NCI-H82 treated with DMSO at 0.1 percent for 48 hours (cell line): ENCODE measurements at regions not wholly inside any gene's neighbourhood (a gene's known extent, or its start where the extent isn't known, plus 50 kb on each side); places are given as distances from the start of the nearest gene placed in this dataset.
A peak's percentile ranks its signal among the peaks of the same experiment; 100 is the strongest.
"Not testable (repeated sequence)": the region's sequence is repeated elsewhere in the genome, so short reads cannot be mapped to it uniquely, and the experiment has no call there.

ENCODE experiments used
- DNase-seq: peaks from one replicate; lab custom pipeline; 2025; ENCODE audit not compliant: unreplicated experiment; lab: John Stamatoyannopoulos, UW

DNA sequence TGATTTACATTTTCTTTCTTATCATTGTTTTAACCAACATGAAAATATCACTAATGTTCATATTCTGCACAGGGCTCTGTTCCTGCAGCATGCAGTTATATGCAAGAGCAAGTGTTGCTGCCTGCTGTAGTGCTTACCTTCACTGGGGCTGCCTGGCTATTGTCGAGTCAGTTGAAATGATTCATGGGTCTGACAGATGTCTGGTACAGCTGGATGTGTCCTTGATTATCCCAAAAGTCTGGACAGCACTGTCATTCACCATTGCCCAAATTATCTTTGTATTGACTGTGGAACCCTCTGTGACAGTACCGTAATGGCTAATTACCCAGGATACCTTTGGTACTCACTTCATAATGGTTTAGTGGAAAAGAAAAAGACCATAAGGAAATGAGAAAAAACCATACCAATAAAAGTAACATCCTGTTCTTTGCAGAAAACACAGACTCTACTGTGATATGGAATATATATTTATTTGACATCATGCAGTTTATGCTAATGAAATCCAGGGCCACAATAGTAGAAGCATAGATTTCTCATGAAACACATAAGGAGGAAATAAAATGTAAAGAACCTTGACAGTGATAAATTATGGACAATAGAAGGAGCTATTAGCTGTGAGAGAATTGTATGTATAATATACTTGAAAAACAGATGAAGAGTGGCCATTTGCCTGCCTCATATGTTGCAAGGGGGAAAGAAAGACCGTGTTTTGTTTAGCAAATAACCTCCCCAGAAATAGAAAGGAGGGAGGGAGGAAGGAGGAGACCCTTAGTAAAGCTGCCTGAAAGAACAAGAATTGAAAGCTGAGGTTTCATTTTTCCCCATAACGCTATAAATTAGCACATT, 249.8 kb upstream of the ATP5MC3 start:
- DNase-seq = no peak

DNA sequence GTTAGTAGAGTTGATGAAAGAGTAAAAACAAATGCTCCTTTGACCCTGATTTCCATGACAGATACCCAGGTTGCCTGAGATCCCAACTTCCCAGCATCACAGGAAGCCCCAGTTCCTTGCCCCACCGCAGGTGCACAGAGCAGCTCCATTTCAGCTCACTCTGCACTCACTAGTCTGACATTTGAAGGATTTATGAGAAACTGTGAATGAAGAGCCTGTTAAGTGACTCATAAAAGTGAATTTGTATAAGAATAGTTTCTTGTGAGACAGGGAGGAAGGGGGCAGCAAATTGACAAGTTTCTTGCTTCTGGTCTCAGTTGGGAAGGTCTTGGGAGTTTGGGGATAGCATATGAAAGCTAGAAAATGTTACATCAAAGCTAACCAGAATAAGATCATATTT, 248.7 kb upstream of the ATP5MC3 start:
- no peak for DNase-seq

DNA sequence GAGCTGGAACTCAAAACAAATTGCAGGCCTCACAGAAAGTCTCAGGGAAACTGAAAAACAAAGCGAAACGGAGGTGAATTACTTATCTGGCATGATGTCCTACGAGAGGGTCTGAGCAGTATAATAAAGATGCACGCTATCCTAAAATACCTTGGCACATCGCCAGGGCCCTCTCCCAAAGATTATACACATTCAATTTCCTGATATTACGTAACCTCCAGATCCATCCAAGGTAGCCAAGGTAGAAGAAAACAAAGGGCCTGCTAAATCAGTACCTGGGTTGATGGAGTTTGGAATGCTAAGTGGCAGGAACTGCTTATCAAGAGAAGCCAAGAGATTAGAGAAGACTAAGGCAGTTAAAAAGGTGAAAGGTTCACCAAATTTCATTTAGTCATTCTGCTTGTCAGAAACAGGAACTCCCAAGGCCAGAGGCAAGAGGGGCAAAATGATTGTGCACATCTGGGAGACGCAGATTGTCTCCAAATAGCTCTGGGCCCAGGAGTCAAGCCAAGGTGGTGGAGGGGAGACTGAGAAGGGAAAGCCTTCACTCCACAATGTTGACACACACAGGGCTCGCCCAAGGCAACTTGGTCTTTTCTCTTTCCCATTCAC, 236.8 kb upstream of the ATP5MC3 start:
- DNase-seq = no peak

DNA sequence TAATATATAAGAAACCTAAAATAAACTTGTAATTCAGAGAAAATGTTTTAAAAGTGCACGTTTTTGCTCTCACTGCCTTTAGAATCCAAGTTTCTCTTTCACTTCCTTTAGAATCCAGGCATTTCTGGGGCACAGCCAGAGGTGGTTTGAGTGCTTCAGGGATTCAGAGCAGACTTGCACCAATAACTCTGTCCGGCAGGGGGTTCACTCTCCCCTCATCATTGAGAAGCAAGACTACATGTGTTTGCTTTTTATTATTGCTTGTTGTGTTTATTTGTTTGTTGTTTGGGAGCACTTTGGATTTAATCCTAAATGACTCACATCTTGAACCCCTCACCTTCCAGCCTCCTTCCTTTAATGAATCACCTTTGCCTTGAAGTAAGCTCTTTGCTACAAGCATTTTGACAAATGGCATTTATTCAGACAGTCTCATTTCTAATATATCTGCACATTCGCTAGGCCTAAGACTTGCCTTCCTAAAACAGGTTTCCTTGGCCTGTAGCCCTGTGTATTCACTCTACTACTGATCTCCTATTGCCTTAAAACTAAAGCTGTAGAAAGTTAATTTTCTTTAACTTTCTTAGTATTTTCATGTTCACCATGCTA, 233.5 kb upstream of the ATP5MC3 start:
- no peak for DNase-seq

DNA sequence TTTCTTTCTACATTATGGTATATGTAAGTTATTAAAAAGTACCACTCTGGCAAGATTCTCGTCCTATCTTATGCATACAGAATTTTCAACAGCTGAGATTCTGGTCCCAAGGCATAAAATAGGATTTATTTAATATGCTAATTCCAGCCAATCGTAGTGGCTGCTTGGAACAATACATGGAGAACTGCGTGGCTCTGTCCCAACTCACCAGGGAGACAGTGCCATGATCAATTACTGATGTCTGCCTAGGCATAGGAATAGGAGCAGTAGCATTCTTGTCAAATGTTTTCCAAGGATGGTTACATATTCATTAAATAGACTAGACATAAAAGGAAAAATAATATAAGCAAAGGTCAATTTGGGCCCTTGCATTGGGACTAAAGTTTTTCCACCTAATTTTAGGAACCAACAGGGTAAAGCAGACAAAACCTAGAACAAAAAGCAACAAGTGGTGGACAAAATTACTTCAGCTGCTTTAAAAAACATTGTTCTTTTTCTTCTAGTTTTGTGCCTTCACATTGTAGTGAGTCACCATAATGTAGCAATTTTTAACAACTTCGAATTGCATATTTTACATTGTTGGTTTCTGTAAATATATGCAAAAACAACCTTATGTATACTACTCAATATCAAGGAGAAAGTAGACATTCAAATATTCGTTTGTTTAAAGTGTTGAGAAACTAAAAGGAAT, 232.8 kb upstream of the ATP5MC3 start:
- no peak for DNase-seq

DNA sequence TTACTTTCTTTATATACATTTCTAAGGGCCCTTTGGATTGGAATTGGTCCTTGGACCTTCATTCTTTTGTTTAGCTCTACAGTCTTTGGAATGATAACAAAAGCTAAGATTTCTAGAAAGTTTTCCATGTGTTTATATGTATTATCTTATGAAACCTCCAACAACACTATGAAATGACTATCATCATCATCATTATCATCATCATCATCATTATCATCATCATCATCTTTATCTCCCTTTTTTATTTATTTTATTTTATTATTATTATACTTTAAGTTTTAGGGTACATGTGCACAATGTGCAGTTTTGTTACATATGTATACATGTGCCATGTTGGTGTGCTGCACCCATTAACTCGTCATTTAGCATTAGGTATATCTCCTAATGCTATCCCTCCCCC, 229.4 kb upstream of the ATP5MC3 start:
- not testable (repeated sequence) for DNase-seq

DNA sequence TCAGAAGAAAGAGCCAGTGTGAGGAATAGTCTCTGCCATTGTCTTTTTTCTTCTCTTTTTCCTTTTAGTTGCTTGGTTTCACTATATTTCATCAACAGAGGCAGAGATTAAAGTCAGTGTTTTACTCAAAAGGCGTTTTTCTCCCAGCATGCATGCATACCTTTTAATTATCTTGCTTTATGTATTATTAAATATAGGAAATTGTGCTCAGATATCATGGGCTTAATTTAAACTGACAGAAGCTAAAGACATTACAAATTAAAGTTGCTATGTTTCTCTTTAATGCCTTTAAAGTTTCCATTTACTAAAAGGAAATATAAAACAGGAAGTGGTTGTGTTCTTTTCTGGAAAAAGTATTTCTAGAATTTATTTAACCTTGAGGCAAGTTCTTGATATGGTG, 223.3 kb upstream of the ATP5MC3 start:
- no peak for DNase-seq

DNA sequence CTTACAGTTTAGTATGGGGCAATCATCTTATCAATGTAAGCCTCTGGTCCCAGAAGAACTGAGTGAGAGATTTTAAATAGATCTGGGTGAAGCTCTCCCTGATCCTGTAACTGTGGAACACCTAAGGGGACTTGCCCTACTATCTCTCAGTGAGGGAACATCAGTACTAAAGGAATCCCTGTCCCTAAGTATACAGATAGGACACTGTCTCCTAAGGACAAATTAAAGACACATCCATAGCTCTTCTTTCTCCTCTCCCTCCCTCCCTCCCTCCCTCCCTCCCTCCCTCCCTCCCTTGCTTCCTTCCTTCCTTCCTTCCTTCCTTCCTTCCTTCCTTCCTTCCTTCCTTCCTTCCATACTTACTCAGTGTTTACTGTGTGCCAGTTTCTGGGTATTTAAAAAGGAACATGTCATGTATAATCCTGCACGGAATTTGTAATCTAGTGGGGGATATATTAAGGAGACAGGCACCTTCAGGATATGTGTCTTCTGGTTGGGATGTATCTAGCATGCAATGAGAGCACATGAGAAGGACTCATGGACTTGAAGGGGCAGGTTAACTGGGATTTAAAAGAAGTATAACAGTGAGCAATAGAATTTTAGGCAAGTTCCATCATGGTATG, 222.2 kb upstream of the ATP5MC3 start:
- no peak for DNase-seq

DNA sequence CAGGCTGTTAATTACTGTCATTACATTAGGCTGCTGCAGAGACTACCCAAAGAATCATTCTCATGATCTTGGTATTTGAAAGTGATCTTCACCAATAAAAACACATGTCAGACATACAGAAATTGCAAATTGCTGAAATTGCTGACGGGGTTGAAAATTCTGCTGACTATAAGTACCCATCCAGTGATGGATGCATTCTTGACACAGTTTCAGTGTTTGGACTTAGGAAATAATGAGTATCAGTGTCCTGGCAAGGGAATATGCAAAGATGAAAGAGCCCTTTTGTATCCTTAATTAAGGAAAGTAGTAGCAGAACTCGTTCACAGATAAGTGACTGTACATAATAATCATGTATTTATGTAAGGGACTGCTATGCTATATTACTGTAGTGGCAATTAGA, 221.1 kb upstream of the ATP5MC3 start:
- DNase-seq = no peak

DNA sequence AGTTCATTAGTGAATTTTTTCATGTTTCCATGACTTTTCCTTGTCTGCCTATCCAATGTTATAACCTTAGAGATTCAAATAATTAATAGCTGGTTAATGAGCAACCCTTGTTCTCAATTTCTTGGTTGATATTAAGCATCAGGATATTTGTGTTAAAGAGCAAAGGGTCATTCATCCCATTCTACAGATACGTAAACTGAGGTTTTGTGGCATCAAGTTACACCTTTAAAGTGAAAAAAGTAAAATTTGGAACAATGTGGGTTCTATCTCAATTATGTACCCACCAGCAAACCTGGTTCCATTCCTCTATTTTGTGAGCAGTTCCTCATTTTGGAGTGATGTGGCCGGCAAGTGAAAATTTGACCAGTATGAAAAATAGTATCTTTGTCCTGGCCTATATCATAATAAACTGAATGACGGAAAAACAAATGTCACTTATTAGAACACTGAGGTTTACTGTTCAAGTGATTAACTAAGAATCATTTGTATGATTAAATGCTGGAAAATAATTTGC, 220.5 kb upstream of the ATP5MC3 start:
- no peak for DNase-seq

DNA sequence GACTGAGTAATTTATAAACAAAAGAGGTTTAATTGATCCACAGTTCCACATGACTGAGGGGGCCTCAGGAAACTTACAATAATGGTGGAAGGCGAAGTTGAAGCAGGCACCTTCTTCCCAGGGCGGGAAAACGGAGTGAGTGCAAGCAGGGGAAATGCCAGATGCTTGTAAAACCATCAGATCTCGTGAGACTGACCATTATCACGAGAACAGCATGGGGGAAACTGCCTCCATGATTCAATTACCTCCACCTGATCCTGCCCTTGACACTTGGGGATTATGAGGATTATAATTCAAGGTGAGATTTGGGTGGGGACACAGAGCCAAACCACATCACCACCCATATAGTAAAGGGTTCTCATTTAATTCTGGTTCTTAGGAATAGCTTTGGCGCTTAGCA, 219.5 kb upstream of the ATP5MC3 start:
- no peak for DNase-seq

DNA sequence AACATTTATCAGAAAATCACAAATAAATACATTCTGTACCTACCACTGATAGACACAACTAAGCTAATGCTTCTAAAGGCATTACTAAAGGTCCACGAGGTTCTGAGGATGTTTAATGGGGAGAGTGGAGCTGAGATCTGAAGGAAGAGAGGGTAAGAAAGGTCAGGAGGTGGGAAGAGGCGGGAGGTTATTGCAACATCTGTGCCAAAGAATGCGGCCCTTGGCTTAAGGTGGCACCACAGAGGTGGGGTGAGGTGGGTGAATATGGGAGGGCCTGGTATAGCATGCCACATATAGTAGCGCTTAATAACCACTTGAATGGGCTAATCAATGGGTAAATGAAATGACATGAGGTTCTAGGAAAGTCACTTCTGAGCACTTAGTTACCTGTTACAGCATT, 217.8 kb upstream of the ATP5MC3 start:
- DNase-seq = no peak

DNA sequence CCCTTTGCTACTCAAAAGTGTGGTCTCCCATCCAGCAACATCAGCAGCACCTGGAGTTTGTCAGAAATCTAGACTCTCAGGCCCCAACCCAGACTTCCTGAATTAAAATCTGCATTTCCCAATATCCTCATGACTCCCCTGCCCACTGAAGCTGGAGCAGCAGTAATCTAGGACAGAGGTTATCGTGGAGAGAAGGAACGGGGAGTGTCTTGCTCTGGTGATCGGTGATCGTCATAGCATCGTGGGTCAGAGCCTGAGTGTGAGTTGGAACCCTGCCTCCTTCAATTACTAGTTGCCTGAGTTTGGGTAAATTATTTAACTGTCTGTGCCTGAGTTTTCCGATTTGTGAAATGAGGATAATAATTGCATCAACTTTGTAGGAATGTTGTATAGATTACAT, 217.3 kb upstream of the ATP5MC3 start:
- DNase-seq = no peak

DNA sequence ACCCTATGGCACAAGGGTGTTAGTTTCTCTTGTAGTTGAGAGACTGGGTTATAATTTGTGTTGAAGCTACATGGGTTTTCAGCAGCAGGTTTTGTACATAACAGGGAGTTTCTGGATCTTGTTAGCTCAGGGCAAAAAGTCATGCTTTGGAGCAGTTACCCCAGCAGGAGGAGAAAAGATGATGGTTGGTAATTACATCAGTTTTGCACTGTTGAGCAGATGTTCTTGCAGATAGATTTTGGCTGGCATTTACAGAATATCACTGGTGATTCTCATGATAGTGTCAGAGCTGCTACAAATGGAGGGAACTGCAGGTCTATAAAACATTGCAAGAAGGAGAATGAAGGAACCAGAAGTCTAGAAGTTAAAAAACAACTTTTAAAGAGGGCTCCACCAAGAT, 215.2 kb upstream of the ATP5MC3 start:
- DNase-seq = no peak

DNA sequence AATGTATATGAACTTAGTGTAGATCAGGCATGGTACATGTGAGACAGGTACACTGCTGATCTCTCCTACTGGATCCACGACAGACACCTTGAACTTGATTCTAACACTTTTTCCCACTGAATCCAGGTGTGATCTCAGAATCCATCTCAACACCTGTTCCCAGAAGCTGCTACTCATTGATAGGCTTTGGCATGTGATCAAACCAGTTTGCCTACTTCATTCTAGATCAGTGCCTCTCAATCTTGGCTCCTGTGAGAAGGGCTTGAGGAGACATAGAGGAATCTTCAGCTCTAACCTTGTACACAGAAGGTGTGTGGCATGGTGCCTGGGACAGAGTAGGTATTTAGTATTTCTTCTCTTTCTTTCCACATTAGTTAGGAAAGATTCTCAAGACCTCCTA, 212.3 kb upstream of the ATP5MC3 start:
- no peak for DNase-seq

DNA sequence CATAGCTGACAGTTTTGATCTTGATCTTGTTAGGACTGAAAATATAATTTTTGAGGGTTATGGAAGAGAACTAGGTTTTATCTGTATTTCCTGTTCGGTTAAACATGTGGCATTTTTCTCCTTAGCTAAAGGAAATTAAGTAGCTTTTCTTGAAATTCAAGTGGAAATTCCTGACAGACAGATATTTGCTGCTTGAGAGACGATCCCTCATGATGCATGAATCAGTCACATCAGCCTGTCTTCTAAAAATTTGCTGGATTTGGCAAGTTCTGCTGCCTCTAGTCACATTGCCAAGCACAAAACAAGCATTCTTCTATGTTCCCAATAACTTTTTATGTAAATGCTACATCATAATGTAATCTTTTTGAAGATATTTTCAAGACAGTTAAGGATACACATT, 201.8 kb upstream of the ATP5MC3 start:
- no peak for DNase-seq

DNA sequence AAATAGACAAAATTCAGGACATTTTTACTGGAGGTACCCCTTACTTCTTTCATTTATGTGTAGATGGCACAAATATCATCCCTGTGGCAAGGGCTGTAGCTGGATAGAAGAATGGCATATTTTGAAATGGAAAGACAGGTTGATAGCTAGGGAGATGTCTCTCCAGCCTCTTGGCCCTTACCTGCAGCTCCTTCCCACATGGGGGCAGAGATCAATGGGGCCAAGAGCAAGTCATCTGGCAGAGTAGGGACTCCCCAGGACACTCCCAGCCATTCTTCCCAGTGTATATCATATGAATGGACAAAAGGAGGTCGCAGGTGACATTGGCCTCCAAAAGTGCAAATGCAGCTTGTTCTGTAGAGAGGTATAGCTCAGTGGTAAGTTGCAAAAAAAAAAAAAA, 192.2 kb upstream of the ATP5MC3 start:
- DNase-seq = no peak

DNA sequence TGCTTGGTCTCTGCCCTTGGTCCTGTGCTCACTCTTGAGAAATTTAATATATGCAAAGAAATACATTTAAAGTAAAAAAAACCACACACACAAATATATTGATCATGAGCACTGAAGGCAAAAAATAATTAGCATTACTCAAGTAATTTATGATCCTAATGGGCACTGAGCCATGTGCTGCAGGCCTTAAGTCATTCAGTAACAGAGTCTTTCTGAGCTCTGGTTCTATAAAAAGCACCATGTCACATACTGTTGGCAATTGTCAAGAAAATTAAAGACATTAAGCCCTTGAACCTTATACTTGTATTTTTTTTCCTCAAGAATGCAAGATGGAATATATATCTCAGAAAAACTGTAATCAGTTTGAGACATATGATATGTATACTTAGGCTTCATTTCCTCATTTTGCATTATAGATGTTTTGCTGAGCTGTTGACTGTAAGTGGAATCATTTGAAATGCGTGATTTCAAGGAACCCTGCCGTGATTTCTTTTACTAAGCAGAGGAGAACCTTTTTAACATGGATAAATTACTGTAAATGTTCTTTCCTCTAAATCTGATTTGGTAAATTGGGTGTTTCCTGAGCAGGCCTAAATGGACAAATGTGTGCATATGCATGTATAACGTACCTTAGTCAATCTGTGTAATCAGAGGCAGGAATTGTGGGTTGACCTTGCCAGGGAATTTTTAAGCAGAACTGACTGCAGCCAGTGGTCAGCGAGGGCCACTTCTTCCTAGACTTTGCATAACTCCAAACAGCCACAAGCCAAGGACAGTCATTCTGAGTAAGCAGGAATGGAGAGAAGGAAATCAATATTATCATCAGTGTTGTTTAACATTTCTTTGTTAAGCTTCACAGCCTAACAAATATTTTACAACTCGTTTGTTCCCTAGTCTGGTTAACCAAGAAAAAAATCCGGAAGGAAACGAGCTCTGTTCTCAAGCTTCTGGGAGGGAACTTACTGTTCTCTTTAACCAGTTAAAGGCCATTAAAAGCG, 191.5 kb upstream of the ATP5MC3 start:
- no peak for DNase-seq

DNA sequence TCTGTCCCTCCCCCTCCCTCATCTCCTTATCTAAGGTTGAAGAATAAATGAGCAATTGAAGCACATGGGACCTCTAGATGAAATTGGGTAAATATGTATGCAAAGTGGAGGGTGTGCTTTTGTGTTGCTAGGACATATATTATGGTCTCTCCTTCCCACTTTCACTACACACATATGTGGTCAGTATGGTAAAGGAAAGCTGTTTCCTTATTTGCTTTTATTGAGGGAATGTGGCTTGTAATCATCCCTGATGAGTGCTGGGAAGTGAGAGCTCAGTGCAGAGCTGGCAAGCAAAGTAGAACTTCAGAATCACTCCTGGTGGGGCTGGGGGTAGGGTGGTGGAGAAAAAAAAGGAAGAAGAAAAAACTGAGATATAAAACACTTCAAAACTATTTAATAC, 189.9 kb upstream of the ATP5MC3 start:
- DNase-seq = no peak

DNA sequence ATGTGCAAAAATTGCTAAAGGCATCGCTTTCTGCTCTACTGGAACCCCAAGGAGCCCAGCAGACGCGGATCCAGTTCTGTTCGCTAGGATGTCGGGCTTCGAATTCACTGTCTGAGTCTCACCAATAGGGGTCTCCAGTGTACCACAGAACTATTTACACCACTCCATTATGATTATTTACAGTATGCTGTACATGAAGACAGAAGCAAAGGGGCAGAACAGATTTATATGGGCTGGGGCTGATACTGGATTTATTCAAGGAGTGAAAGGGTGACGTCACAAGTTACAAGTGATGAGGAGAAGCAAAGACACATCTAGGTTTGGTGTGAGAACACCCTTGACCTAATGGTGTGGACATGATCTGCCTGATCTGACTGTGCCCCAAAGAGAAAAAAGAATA, 185.3 kb upstream of the ATP5MC3 start:
- DNase-seq = peak; percentile 60
